HuH-7 (cell line): ENCODE measurements at regions not wholly inside any gene's neighbourhood (a gene's known extent, or its start where the extent isn't known, plus 50 kb on each side); places are given as distances from the start of the nearest gene placed in this dataset.

ENCODE experiments used
- DNase-seq: peaks from one replicate; pipeline ENCODE4 v3.0.0; 2011; ENCODE audit warnings: low spot score

DNA sequence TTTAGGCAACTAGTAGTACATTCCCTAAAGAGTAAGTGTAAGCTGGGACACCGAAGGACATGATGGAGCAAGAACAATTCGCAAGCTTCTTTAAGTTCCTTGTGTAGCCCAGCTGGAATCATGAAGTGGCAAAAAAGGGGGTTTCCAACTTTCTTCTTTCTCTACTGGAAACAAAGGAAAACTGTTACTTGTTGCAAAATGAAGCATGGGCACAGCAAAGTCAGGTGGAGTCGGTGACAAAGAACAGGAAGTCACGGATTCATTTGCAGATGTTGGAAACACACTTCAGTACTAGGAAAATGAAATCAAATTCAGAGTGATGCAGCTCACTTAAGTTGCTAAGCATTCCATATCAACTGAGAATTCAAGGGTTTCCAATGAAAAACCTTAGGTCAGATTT is 706.9 kb upstream of the STXBP6 start:
- DNase-seq, result no peak

DNA sequence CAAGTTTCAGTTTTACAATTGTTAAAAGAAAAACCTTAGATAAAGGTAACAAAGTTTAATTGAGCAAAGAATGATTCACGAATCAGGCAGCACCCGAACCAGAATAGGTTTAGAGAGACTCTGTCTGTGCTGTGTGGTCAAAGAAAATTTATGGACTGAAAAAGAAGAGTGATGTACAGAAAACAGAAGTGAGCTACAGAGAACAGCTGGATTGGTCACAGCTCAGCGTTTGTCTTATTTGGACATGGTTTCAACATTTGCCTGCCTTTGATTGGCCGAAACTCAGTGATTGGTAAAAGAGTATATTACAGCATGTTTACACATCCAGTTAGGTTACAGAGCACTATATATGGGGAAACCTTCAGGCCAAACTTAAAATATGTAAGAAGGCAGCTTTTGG is 703.2 kb upstream of the STXBP6 start:
- DNase-seq, result no peak

DNA sequence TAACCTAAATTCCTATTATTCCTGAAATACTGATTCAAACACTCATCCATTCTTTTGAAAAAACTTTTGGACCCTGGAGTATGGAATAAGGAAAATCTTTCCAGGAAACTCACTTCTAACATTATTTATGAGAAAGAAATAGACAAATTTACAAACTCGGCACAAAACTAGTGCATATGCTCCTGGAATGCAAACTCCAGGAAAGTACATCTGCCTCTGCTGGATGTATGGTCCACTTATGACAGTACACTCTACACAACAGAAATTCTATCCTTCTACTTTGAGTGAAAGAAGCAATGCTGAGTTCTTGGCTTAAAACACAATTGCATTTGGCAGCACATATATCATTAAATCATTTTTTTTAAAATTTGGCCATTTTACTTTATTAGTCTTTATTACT is 700.5 kb upstream of the STXBP6 start:
- DNase-seq, result no peak
